DMS 273 treated with DMSO at 0.1 percent for 48 hours (cell line): ENCODE measurements at regions not wholly inside any gene's neighbourhood (a gene's known extent, or its start where the extent isn't known, plus 50 kb on each side); places are given as distances from the start of the nearest gene placed in this dataset.
"Not testable (repeated sequence)": the region's sequence is repeated elsewhere in the genome, so short reads cannot be mapped to it uniquely, and the experiment has no call there.

Experiments
- DNase-seq: peaks from one replicate; lab custom pipeline; 2025; lab: John Stamatoyannopoulos, UW

- no peak for DNase-seq
Observed at GRCh38 chr6:139990856-139991465, 616.5 kb upstream of the CITED2 start.

- no peak for DNase-seq
Observed at GRCh38 chr6:139990026-139990686, 615.7 kb upstream of the CITED2 start.

- DNase-seq: no peak
Observed at GRCh38 chr6:139988685-139989084, 614.2 kb upstream of the CITED2 start.

GRCh38 chr6:139987091-139987490 is 612.6 kb upstream of the CITED2 start:
- DNase-seq: no peak

GRCh38 chr6:139985236-139985815 is 610.9 kb upstream of the CITED2 start:
- no peak for DNase-seq

GRCh38 chr6:139984317-139984716 is 609.9 kb upstream of the CITED2 start:
- no peak for DNase-seq

GRCh38 chr6:139983555-139984276 is 609.3 kb upstream of the CITED2 start:
- no peak for DNase-seq

- DNase-seq: peak; percentile 42
Observed at GRCh38 chr6:139982652-139983295, 608.3 kb upstream of the CITED2 start.

- no peak for DNase-seq
Observed at GRCh38 chr6:139982195-139982594, 607.7 kb upstream of the CITED2 start.

GRCh38 chr6:139981768-139982181 is 607.3 kb upstream of the CITED2 start:
- DNase-seq: peak; percentile 80

- DNase-seq: no peak
Observed at GRCh38 chr6:139981066-139981624, 606.7 kb upstream of the CITED2 start.

GRCh38 chr6:139980631-139981030 is 606.2 kb upstream of the CITED2 start:
- DNase-seq: not testable (repeated sequence)

GRCh38 chr6:139979021-139979725 is 604.7 kb upstream of the CITED2 start:
- no peak for DNase-seq

GRCh38 chr6:139977887-139978332 is 603.5 kb upstream of the CITED2 start:
- DNase-seq: no peak

- peak; percentile 18 for DNase-seq
Observed at GRCh38 chr6:139973669-139974344, 599.4 kb upstream of the CITED2 start.

- no peak for DNase-seq
Observed at GRCh38 chr6:139972116-139972515, 597.7 kb upstream of the CITED2 start.

GRCh38 chr6:139970591-139970991 is 596.1 kb upstream of the CITED2 start:
- DNase-seq: no peak

GRCh38 chr6:139967497-139967896 is 593.0 kb upstream of the CITED2 start:
- DNase-seq: no peak

- DNase-seq: no peak
Observed at GRCh38 chr6:139965393-139965792, 590.9 kb upstream of the CITED2 start.

- no peak for DNase-seq
Observed at GRCh38 chr6:139964737-139965136, 590.3 kb upstream of the CITED2 start.
